NCI-H2196 treated with DMSO at 0.1 percent for 48 hours (cell line): ENCODE measurements at regions not wholly inside any gene's neighbourhood (a gene's known extent, or its start where the extent isn't known, plus 50 kb on each side); places are given as distances from the start of the nearest gene placed in this dataset.

Experiments
- DNase-seq: peaks from one replicate; lab custom pipeline; 2025; ENCODE audit not compliant: unreplicated experiment; lab: John Stamatoyannopoulos, UW

DNA sequence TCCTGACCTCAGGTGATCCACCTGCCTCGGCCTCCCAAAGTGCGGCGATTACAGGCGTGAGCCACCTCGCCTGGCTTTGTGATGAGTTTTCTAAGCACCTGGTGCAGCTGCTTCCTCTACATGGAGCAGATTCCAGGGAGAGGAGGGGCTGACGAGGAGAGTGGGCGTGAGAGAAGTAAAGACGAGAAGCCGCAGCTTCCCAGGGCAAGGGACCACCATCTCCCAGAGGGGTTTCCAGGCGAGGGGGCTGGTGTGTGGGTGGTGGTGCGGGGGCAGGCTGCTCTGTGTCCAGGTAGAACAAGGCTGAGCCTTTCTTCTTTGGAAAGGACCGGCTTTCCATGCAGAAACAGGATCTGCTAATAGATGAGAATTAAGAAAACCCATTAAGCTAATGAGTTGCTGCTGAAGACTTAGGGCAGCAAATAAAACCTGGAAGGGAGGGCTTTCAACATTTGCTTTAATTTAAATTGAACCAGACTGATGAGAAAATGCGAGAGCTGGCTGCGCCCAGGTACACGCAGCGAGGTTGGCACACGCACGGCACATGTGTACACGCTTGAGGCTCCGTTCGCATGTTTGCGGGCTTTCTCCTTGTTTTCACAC is 236.7 kb downstream of the RBFOX3 start:
- DNase-seq, result no peak

DNA sequence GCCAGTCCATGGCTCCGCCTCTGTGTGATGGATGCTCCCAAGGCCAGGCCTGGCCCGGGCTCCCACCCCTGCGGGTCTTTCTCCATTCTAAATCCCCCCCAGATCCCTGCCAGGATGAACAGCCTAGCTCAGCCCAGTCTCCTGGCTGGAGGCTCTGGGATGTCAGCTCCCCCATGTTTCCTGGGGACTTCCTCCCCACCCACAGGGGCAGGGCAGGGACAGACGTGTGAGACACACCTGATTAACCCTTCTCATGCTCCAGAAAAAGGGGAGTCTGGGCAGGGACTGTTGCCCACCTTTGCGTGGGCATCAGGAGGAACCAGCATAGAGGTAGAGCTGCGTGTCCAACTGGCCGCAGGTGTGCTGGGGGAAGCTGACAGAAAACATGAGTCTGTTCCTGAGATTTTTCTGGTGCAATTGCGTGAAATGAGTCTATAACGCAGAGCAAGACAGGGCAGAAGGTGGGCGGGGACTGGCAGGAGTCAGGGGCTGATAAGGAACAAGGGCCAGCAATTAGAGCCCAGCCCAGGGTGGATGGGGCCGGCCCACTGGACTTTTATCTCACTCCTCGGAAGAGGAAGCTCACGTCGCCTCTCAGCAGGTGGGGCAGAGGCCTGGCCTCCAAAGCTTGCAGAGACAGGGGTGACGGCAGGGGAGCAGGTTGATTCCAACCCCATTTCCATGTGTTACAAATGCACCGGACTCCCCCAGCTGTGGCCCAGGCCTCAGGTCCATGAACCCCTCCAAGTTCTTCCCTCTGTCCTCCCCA is 238.2 kb downstream of the RBFOX3 start:
- no peak for DNase-seq

- DNase-seq, result no peak
Observed at GRCh38 chr17:79371984-79372383, 238.9 kb downstream of the RBFOX3 start.

GRCh38 chr17:79370594-79370993 is 240.3 kb downstream of the RBFOX3 start:
- DNase-seq, result no peak

- DNase-seq, result no peak
Observed at GRCh38 chr17:79370126-79370525, 240.7 kb downstream of the RBFOX3 start.

- no peak for DNase-seq
Observed at GRCh38 chr17:79369532-79369931, 241.3 kb downstream of the RBFOX3 start.

DNA sequence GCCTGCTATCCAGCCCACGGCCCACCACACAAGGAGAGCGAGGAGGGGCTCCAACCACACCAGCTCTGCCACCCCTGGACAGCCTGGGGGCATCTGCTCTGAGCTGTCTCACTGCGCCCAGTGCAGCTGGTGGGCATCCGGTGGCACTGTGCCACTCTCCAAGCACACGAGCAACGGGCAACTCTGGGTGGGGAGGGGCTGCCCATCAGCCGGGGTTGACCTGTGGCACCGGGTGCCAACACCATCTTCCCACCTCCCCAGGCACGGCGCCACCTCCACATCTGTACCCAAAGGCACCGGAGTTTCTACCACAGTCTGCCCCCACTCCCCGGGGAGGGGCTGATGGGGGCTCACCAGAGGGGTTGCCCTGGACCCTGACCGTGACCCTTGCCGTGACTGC is 241.8 kb downstream of the RBFOX3 start:
- DNase-seq, result no peak

GRCh38 chr17:79368521-79368920 is 242.3 kb downstream of the RBFOX3 start:
- no peak for DNase-seq

GRCh38 chr17:79366988-79367571 is 243.8 kb downstream of the RBFOX3 start:
- no peak for DNase-seq

DNA sequence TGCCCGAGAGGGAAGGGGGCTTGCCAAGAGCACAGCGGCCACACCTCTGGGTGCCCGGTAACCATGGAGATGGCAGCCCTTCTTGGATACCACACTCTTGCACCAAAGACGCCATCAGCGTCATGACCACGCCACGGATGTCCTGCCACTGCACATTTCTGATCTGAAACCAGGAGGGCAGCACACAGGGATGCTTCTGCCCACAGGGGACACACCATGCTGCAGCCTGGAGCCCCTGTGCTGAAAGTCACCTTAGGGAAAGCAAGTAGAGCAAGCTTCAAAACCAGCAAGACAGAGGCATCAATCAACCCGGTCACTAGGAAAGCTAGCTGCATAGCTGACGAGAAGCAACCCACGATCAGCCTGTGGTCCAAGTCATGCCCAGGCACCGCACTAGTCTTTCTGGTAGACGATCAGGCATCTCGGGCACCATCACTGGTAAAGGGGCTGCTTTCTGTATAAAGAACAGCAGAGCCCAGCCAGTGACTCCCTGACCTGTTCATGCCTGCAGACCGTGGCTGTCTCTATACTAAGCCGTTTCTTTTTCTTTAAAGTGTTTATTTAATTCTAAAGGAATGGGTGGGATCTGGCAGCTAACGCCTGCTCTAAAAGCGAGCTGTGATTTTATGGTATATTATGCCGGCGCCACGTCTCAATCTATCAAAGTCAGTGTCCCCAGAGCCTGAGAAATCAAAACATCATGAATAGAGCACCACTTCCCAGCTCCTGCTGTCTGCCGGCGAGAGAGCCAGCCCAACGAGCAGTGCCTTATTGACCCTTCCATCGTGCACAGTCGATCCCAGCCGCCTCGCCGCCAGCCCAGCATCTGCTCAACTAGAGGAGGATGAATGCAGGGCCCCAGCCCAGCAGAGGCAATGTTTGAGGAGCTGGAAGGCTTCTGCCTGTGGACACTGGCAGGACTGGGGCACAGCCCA is 244.7 kb downstream of the RBFOX3 start:
- no peak for DNase-seq

DNA sequence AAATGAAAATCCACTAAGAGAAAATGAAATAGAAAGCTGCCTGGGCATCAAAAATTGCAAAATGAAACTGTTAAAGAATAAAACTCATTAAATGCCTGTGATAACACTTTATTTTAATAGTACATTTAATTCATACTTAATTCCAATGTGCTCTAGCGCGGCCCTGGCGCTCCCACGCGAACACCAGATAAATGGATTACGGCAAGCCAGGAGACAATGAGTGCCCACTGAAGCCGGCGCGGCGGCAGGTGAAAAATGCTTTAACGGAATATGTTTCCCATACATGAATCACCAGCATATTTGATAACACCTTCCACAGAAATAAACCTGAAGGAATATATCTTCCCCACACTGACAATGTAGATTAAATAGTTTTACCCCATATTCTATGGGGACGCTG is 245.5 kb downstream of the RBFOX3 start:
- no peak for DNase-seq

DNA sequence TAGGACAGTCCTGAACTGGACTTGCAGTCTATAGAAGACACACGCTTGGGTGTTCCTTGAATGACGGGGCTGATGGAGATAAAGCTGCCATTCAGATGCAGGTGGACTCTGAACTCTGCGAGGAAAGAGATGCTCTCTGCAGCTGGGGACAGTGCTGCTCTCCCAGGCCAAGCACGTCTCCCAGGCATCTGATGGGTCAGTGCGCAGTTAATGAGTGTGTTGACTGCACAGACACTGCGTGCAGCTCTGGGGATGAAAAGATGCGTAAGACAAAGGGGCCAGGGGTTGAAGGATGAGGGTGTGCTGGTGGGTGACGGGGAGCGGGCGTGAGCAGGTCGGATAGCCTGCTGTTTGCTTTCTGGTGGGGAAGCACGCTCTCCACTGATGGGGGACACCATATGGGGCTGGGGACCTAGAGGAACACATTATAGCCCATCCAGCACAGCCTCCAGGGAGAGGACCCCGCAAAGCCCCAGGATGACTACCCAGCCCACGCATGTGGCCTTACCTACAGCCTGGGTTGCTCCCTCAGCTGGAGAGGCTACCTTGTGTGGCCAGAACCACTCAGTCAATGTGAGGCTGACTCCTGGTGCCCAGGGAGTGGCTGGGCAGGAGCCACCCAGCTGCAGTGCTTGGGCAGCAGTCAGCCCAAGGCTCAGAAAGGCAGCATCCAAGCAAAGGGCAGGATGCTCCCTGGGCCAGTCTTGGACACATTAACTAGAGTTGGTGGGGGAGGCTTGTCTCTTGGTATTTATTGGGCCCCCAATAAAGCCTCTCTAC is 246.3 kb downstream of the RBFOX3 start:
- no peak for DNase-seq

- DNase-seq, result no peak
Observed at GRCh38 chr17:79363552-79364275, 247.1 kb downstream of the RBFOX3 start.

- no peak for DNase-seq
Observed at GRCh38 chr17:79362772-79363305, 248.0 kb downstream of the RBFOX3 start.

GRCh38 chr17:79361873-79362771 is 248.7 kb downstream of the RBFOX3 start:
- DNase-seq, result no peak

DNA sequence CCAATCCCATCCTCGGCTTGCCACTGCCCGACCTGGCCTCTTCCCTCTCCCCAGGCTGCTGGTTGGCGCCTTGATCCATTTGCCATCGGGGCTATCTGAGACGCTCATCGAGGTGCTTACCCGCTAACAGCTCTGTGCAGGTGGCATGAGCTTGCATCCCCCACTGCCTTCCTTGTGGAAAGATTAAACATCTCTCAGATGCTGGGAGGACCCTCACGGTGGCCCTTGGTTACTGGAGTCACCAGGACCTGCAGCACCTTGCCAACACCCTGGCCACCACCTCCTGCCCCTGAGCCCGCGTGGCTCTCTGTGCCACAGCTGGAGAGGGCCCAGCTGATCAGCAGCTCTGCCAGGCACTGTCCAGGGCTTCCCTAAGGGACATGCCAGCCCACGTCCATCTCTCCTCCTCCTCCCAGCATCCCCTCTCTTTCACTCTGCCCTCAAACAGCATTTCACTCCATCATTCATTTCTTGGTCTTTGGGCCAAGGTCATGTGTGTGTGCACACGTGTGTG is 249.6 kb downstream of the RBFOX3 start:
- no peak for DNase-seq

GRCh38 chr17:79360196-79360595 is 250.7 kb downstream of the RBFOX3 start:
- no peak for DNase-seq

DNA sequence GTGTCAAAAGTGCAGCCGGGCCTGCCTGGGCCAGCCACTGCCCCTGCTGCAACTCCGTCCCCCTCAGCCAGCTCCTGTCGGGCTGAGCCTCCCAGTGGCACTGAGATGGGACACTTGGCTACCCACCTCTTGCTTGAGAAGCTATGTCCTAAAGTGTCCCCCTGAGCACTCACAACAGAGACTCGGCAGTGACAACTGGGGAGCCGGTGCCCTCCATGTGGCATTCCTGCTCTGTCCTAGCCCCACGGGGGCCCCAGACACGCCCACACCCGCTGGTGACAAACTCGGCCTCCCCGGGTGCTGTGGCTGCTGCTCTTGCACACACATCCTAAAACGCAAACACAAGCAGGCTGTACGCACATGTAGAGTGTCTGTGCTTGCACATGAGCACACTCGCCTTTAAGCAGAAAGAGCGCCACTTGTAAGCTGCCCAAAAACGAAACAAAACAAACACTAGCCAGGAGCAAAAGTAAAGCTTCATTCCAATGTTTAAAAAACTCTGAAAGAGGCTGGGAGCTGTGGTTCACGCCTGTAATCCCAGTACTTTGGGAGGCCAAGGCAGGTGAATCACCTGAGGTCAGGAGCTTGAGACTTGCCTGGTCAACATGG is 253.9 kb downstream of the RBFOX3 start:
- DNase-seq, result no peak
